Activated naive CD4-positive, alpha-beta T cell treated with anti-CD3 and anti-CD28 coated beads, Interleukin-2, amount 50 U/mL, for 72 hours (primary cell): ENCODE measurements at regions not wholly inside any gene's neighbourhood (a gene's known extent, or its start where the extent isn't known, plus 50 kb on each side); places are given as distances from the start of the nearest gene placed in this dataset.
"Not testable (repeated sequence)": the region's sequence is repeated elsewhere in the genome, so short reads cannot be mapped to it uniquely, and the experiment has no call there.

Source experiments
- ATAC-seq, 2 donors: fragments of 150-1000 bp; cut with Tn5 transposase; 2 replicates each; pipeline ENCODE4 v1.10.0; 2021; ENCODE audit warnings: mild to moderate bottlenecking in 2 of 2, moderate library complexity in 2 of 2
- DNase-seq, 2 donors: peaks; one replicate each; pipeline ENCODE4 v3.0.0; 2021 to 2022; ENCODE audit warnings: low spot score in 2 of 2
- H3K27ac Mint-ChIP-seq, 2 donors: one replicate each; pipeline ENCODE4 v1.8.0; 2022; ENCODE audit warnings: mild to moderate bottlenecking in 2 of 2, mixed read lengths in 2 of 2
- H3K36me3 Mint-ChIP-seq, 2 donors: one replicate each; pipeline ENCODE4 v1.8.0; 2022; ENCODE audit warnings: mixed read lengths in 2 of 2
- H3K9me3 Mint-ChIP-seq, 2 donors: one replicate each; pipeline ENCODE4 v1.8.0; 2022; ENCODE audit warnings: mixed read lengths in 2 of 2

DNA sequence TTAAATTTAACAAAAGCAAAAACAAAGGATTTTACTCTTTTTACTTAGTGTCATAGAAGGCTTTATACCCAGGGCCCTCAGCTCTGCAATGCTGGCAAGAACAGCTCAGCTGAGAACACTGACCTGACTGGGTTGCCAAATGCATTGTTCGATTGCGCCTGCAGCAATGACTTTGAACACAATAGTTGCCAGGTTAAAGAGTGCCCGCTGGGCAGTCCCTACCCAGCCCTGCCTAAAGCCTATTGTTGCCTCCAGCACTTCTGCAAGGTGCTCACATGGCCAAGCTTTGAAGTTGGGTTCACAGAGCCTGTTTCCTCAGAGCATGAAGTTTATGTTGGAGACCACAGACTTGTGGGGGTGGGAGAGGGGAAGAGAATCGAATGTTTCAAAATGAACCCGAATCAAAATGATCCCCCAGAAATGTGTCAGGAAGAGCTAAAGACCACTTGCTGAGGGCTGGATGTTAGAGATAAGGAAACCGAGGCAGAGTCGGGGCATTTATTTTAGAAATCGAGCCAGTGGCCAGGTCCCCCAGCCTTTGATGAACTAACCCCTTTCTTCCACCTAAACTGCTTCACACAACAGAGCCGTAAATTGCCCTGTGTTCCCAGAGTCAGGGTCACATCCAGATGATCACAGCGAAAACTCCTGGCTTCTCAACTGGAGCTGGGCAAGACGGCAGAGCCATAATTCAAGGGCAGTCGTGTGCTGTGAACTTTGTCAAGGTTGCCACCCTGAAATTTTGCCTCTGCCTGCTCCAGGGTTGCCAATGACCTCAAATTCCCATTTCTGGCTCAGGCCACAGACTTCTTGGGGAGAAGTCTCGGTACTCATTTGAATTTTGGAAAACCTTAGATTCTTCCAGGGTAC lies 55.0 kb downstream of the FOXA2 start:
- Mint-ChIP-seq H3K36me3 (no peaks in the 10 kb centered on the region), H3K9me3 (peaks cover 7% of the 10 kb centered on the region in 2 donors), H3K27ac (no peak overlapping the region)
- ATAC-seq = no peak
- DNase-seq = no peak

- Mint-ChIP-seq H3K36me3 (no peaks in the 10 kb centered on the region), H3K27ac (no peak overlapping the region), H3K9me3 (peaks cover 7% of the 10 kb centered on the region in 2 donors)
- ATAC-seq (no peak), DNase-seq (no peak)
Measured at GRCh38 chr20:22526512-22527012, 57.8 kb downstream of the FOXA2 start.

- H3K27ac Mint-ChIP-seq = no peak overlapping the region
- H3K9me3 Mint-ChIP-seq = peaks cover 2 to 5% of the 10 kb centered on the region in 2 donors
- H3K36me3 Mint-ChIP-seq = no peaks in the 10 kb centered on the region
- ATAC-seq = no peak
- DNase-seq = no peak
Measured at GRCh38 chr20:22525821-22526220, 58.6 kb downstream of the FOXA2 start.

DNA sequence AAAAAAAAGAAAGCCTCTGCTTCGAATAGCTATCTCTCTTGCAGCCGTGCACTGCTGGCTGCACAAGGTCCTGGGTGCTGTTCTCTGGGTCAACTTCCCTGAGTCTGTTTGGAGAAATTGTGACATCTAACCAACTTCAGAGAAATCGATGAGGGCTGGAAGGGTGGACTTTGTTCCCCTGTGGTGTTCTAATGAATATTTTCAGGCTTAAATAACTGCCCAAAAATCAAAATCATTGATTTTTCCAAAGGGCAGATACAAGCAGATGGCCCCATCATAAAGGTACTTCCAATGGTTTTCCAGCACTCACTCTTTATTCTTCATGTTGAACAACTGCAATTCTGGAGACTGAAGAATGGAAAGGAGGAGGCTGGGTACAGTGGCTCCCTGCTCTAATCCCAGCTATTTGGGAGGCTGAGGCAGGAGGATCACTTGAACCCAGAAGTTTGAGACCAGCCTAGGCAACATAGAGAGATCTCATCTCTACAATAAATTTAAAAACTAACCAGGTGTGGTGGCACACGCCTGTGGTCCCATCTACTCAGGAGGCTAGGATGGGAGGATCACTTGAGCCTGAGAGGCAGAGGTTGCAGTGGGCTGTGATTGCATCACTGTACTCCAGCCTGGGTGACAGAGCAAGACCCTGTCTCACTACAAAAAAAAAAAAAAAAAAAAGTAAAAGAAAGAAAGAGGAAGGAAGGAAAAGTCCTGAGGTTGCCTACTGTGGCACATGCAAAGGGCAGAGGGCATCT lies 59.1 kb downstream of the FOXA2 start:
- ATAC-seq = no peak
- DNase-seq = no peak
- Mint-ChIP-seq H3K36me3 (peaks cover 0 to 3% of the 10 kb centered on the region in 2 donors), H3K9me3 (peaks cover 0 to 6% of the 10 kb centered on the region in 2 donors), H3K27ac (no peak overlapping the region)

DNA sequence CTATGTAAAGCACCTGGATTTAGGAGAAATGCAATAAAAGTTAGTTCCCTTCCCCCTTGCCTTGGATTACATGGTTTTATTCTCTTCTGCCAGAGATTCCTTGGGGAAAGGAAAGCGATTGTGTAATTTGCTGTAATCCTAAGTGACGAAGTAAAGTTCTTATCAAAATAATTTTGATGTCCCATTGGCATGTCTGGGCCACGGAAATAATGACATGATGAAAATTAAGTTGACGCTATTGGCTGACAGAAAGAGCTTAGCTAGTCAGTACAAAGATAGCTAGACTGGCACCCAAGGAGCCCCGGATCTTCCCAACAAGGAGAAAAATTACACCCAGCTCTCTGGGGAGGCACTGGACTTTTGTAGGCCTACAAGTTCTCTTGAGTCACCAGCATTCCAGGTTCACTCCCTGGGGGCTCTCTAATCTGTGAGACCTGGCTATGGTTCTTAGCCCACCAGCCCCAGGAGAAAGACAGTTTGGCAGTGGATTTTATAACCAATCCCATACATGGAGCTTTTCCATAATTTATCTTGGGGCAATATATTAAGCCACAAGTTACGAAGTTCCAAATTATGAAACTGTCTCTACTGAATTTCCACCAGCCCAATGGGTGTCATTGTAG lies 59.9 kb downstream of the FOXA2 start:
- no peak overlapping the region for H3K27ac Mint-ChIP-seq
- DNase-seq (no peak), ATAC-seq (no peak)
- peaks cover 0 to 9% of the 10 kb centered on the region in 2 donors for H3K36me3 Mint-ChIP-seq
- peaks cover 0 to 9% of the 10 kb centered on the region in 2 donors for H3K9me3 Mint-ChIP-seq

GRCh38 chr20:22523499-22524392 lies 60.6 kb downstream of the FOXA2 start:
- H3K9me3 Mint-ChIP-seq = peaks cover 0 to 9% of the 10 kb centered on the region in 2 donors
- H3K36me3 Mint-ChIP-seq = peaks cover 0 to 9% of the 10 kb centered on the region in 2 donors
- no peak for ATAC-seq
- no peak for DNase-seq
- no peak overlapping the region for H3K27ac Mint-ChIP-seq

GRCh38 chr20:22523128-22523498 lies 61.3 kb downstream of the FOXA2 start:
- Mint-ChIP-seq H3K36me3 (peaks cover 0 to 9% of the 10 kb centered on the region in 2 donors), H3K27ac (no peak overlapping the region), H3K9me3 (peaks cover 0 to 13% of the 10 kb centered on the region in 2 donors)
- DNase-seq (no peak), ATAC-seq (no peak)

DNA sequence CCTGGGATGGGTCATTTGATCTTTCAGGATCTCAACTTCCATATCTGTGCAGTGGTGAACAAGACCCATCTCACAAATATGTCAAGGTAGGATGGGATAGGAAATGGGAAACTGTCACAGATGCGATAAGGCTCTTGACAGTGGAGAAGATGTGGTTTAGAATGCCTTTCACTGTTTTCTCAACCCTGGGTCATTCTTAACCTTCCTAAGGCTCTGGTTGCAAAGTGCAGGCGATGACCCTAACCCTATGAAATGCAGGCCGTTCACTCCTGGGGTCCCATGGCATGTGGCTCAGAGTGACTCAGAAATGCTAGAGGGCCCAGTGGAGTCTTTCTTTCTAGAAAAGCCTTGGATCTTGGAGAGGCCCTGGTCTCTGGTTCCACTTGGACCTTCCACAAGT lies 61.7 kb downstream of the FOXA2 start:
- peaks cover 0 to 13% of the 10 kb centered on the region in 2 donors for H3K9me3 Mint-ChIP-seq
- peaks cover 0 to 9% of the 10 kb centered on the region in 2 donors for H3K36me3 Mint-ChIP-seq
- H3K27ac Mint-ChIP-seq = no peak overlapping the region
- DNase-seq (no peak), ATAC-seq (no peak)

- DNase-seq, H3K36me3 Mint-ChIP-seq, ATAC-seq, H3K27ac Mint-ChIP-seq: not testable (repeated sequence)
- H3K9me3 Mint-ChIP-seq = peaks cover 0 to 13% of the 10 kb centered on the region in 2 donors
Measured at GRCh38 chr20:22521940-22522339, 62.4 kb downstream of the FOXA2 start.

GRCh38 chr20:22520381-22520780 lies 64.0 kb downstream of the FOXA2 start:
- Mint-ChIP-seq H3K9me3 (peaks cover 0 to 10% of the 10 kb centered on the region in 2 donors), H3K27ac (no peak overlapping the region), H3K36me3 (peaks cover 0 to 9% of the 10 kb centered on the region in 2 donors)
- no peak for ATAC-seq
- DNase-seq = no peak

DNA sequence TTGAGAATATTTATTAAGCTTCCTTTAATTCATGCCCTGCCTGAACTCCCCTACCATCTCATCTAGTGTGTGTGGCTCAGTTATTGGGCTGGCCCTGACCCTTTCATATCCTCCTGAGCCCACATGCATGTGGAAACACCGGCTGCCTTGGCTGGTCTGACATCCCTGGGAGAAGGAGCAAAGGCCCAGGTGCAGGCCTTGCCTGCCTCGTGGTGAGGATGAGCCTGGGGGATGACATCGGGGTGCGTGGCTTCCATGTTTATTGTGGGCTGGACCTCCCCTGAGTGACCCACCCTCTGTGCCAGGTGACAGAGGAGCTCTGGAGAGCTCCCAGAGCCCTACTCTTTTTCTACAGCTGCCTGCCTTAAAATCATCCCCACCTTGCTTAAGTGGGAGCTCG lies 69.1 kb downstream of the FOXA2 start:
- DNase-seq (no peak), ATAC-seq (no peak)
- H3K36me3 Mint-ChIP-seq = peaks cover 0 to 6% of the 10 kb centered on the region in 2 donors
- no peak overlapping the region for H3K27ac Mint-ChIP-seq
- peaks cover 0 to 14% of the 10 kb centered on the region in 2 donors for H3K9me3 Mint-ChIP-seq

DNA sequence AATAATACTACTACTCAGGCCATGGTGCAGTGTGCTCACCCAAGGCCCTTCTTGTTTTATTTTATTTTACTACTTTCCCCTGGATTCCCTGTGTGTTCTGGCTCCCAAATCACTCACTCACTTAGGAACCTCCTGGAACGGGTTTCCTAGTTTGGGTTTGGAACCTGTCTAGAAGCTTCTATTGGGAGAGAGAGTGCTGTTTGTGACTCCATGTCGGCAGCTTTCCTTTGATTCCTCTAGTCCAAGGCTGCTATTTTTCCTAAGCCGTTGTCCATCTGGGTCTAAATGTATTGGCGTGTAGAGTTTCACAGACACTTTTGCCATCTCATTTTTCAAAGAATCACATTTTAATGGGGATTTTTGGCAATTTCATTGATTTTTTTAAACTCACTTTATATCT lies 70.8 kb downstream of the FOXA2 start:
- H3K9me3 Mint-ChIP-seq = peaks cover 3 to 11% of the 10 kb centered on the region in 2 donors
- no peak for ATAC-seq
- no peak for DNase-seq
- no peak overlapping the region for H3K27ac Mint-ChIP-seq
- H3K36me3 Mint-ChIP-seq = no peaks in the 10 kb centered on the region

DNA sequence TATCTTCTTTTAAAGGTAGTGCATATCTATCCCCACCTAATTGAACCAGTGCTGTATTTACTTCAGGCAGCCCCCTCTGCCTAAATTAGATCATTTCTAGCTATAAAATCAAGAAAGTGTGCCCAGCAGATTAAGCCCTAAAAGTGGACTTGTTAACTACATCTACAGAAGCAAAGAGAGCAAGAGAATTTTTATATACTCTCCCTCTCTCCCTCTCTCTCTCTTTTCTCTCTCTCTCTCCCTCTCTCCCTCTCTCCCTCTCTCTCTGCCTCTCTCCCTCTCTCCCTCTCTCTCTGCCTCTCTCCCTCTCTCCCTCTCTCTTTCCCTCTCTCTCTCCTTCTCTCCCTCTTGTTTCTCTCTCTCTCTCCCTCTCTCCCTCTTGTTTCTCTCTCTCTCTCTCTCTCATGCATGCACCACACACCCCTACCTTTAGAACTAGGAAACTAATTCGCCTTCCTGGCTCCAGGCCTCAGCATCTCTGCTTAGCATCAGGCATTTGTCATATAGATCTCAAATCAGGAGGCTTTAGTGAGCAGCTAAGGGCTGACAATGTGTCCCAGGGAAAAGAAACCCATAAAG lies 71.4 kb downstream of the FOXA2 start:
- no peaks in the 10 kb centered on the region for H3K36me3 Mint-ChIP-seq
- ATAC-seq = no peak
- no peak for DNase-seq
- peaks cover 5 to 8% of the 10 kb centered on the region in 2 donors for H3K9me3 Mint-ChIP-seq
- H3K27ac Mint-ChIP-seq = no peak overlapping the region

GRCh38 chr20:22511943-22512910 lies 72.1 kb downstream of the FOXA2 start:
- Mint-ChIP-seq H3K9me3 (peaks cover 5 to 8% of the 10 kb centered on the region in 2 donors), H3K36me3 (no peaks in the 10 kb centered on the region), H3K27ac (no peak overlapping the region)
- no peak for DNase-seq
- ATAC-seq = no peak

- DNase-seq (no peak), ATAC-seq (no peak)
- peaks cover 5% of the 10 kb centered on the region in 2 donors for H3K9me3 Mint-ChIP-seq
Measured at GRCh38 chr20:22509843-22510147, 74.6 kb downstream of the FOXA2 start.

More at GRCh38 chr20:22509843-22510147, 74.6 kb downstream of the FOXA2 start:
- no peaks in the 10 kb centered on the region for H3K36me3 Mint-ChIP-seq
- no peak overlapping the region for H3K27ac Mint-ChIP-seq
